H1 (cell line): ENCODE measurements at regions not wholly inside any gene's neighbourhood (a gene's known extent, or its start where the extent isn't known, plus 50 kb on each side); places are given as distances from the start of the nearest gene placed in this dataset.

ENCODE experiments used
- CTCF ChIA-PET: fragments of 300-600 bp; sonication (Branson Sonifier 250); formaldehyde crosslinking; loops from one replicate; lab custom pipeline; 2021; ENCODE audit not compliant: partially characterized antibody; lab: Charles Lee
- POLR2A ChIA-PET: fragments of 300-600 bp; sonication (Branson Sonifier 250); formaldehyde crosslinking; loops from one replicate; lab custom pipeline; 2021; ENCODE audit warnings: inconsistent platforms; ENCODE audit not compliant: partially characterized antibody; lab: Charles Lee
- DNase-seq, 2 experiments: peaks; one replicate each; pipeline versions ENCODE4 v3.0.0 to v3.0.0-alpha.2; 2010 to 2022; ENCODE audit warnings: low spot score in 2 of 2, low read depth in 1 of 2, mixed read lengths in 1 of 2
- FAIRE-seq: peaks from 2 replicates; lab custom pipeline; 2011; peaks lifted over from hg19 to GRCh38; lab: Jason Lieb, UNC
- H2AFZ ChIP-seq: 2 replicates; pipeline ENCODE4 v1.8.1; 2012; ENCODE audit warnings: low read length, inconsistent platforms
- H2AK5ac ChIP-seq: 2 replicates; pipeline ENCODE4 v1.6.1; 2013; ENCODE audit warnings: low read depth, low read length
- H2BK120ac ChIP-seq: replicated peaks from 2 replicates; pipeline ENCODE3; 2013; ENCODE audit warnings: low read depth, low read length, inconsistent platforms
- H2BK12ac ChIP-seq: 2 replicates; pipeline ENCODE4 v1.6.1; 2013; ENCODE audit warnings: low read depth, low read length
- H2BK15ac ChIP-seq: 2 replicates; pipeline ENCODE4 v1.6.1; 2013; ENCODE audit warnings: low read length
- H2BK20ac ChIP-seq: 2 replicates; pipeline ENCODE4 v1.6.1; 2013; ENCODE audit warnings: low read length
- H2BK5ac ChIP-seq: 2 replicates; pipeline ENCODE4 v1.6.1; 2013; ENCODE audit warnings: low read depth, low read length
- H3K14ac ChIP-seq: 2 replicates; pipeline ENCODE4 v1.6.1; 2013; ENCODE audit warnings: inconsistent platforms; ENCODE audit not compliant: insufficient read length
- H3K18ac ChIP-seq: 2 replicates; pipeline ENCODE4 v1.6.1; 2013; ENCODE audit warnings: low read length; ENCODE audit errors: extremely low read depth
- H3K23ac ChIP-seq: 2 replicates; pipeline ENCODE4 v1.6.1; 2013; ENCODE audit warnings: inconsistent platforms; ENCODE audit not compliant: insufficient read length
- H3K23me2 ChIP-seq: 2 replicates; pipeline ENCODE4 v1.6.1; 2013; ENCODE audit warnings: low read depth, low read length
- H3K27ac ChIP-seq: 2 replicates; pipeline ENCODE4 v1.6.1; 2011; ENCODE audit warnings: low read depth, low read length, inconsistent platforms
- H3K27me3 ChIP-seq, 4 experiments: replicated peaks in 1 of 4; 1 replicate in 1 of 4; 2 replicates in 3 of 4; pipeline versions ENCODE4 v1.6.1 to v1.8.1; 2011 to 2013; ENCODE audit warnings: low read length in 3 of 4, mild to moderate bottlenecking in 3 of 4, inconsistent platforms in 2 of 4, mixed read lengths in 2 of 4, moderate library complexity in 1 of 4; ENCODE audit not compliant: control insufficient read depth in 3 of 4, insufficient read depth in 3 of 4; ENCODE audit errors: extremely low read depth in 1 of 4
- H3K36me3 ChIP-seq, 4 experiments: 2 replicates each; pipeline versions ENCODE4 v1.6.1 to v1.8.1; 2011 to 2013; ENCODE audit warnings: mild to moderate bottlenecking in 4 of 4, low read length in 3 of 4, moderate library complexity in 2 of 4, control low read depth in 1 of 4, inconsistent platforms in 1 of 4; ENCODE audit not compliant: insufficient read depth in 4 of 4, control insufficient read depth in 2 of 4
- H3K4ac ChIP-seq: replicated peaks from 2 replicates; pipeline ENCODE3; 2013; ENCODE audit warnings: low read length, low read depth, mixed read lengths, inconsistent platforms; ENCODE audit not compliant: insufficient read length
- H3K4me1 ChIP-seq, 4 experiments: replicated peaks in 1 of 4; 1 replicate in 1 of 4; 2 replicates in 3 of 4; pipeline versions ENCODE4 v1.6.1 to v1.8.1; 2011 to 2013; ENCODE audit warnings: low read length in 3 of 4, inconsistent platforms in 2 of 4, mixed read lengths in 1 of 4; ENCODE audit not compliant: insufficient read depth in 4 of 4, control insufficient read depth in 3 of 4
- H3K4me2 ChIP-seq, 2 experiments: 2 replicates each; pipeline versions ENCODE4 v1.6.1 to v1.8.1; 2011 to 2013; ENCODE audit warnings: low read depth in 2 of 2, low read length in 2 of 2, control low read depth in 1 of 2, inconsistent platforms in 1 of 2, mild to moderate bottlenecking in 1 of 2; ENCODE audit not compliant: insufficient read depth in 1 of 2
- H3K4me3 ChIP-seq, 4 experiments: fragments of 200-600, 300-600 bp in 1 of 4; sonication (generic), shearing (Covaris generic), sonication (Bioruptor Twin) in 1 of 4; 2 replicates each; pipeline versions ENCODE4 v1.5.1 to v1.8.1; 2011 to 2016; ENCODE audit warnings: low read length in 4 of 4, low read depth in 3 of 4, control low read depth in 2 of 4, inconsistent platforms in 2 of 4, mild to moderate bottlenecking in 2 of 4, mixed read lengths in 1 of 4, moderate library complexity in 1 of 4; ENCODE audit not compliant: insufficient read depth in 2 of 4; ENCODE audit errors: extremely low read depth in 1 of 4
- H3K56ac ChIP-seq: replicated peaks from 2 replicates; pipeline ENCODE3; 2013; ENCODE audit warnings: low read depth, mild to moderate bottlenecking, mixed read lengths, low read length, inconsistent platforms; ENCODE audit not compliant: insufficient read length
- H3K79me1 ChIP-seq: 2 replicates; pipeline ENCODE4 v1.6.1; 2013; ENCODE audit warnings: low read depth, low read length, control low read depth
- H3K79me2 ChIP-seq, 2 experiments: 2 replicates each; pipeline versions ENCODE4 v1.6.1 to v1.8.1; 2012 to 2013; ENCODE audit warnings: low read length in 2 of 2, mild to moderate bottlenecking in 2 of 2, inconsistent platforms in 1 of 2; ENCODE audit not compliant: insufficient read depth in 2 of 2, control insufficient read depth in 1 of 2
- H3K9ac ChIP-seq, 4 experiments: replicated peaks in 1 of 4; 1 replicate in 1 of 4; 2 replicates in 3 of 4; pipeline versions ENCODE4 v1.6.1 to v1.8.1; 2011 to 2013; ENCODE audit warnings: low read depth in 3 of 4, low read length in 3 of 4, control low read depth in 2 of 4, mild to moderate bottlenecking in 2 of 4, moderate library complexity in 2 of 4, inconsistent platforms in 1 of 4; ENCODE audit errors: extremely low read depth in 1 of 4
- H3K9me3 ChIP-seq, 2 experiments: 2 replicates each; pipeline versions ENCODE4 v1.6.1 to v1.8.1; 2012 to 2013; ENCODE audit warnings: mild to moderate bottlenecking in 2 of 2, moderate library complexity in 2 of 2, control low read depth in 1 of 2, inconsistent platforms in 1 of 2, low read depth in 1 of 2, low read length in 1 of 2, mixed read lengths in 1 of 2; ENCODE audit not compliant: insufficient read depth in 2 of 2
- H4K20me1 ChIP-seq, 2 experiments: replicated peaks in 1 of 2; 2 replicates each; pipeline versions ENCODE3 to v1.8.1; 2011 to 2013; ENCODE audit warnings: inconsistent platforms in 2 of 2, low read length in 2 of 2, mild to moderate bottlenecking in 1 of 2; ENCODE audit not compliant: insufficient read depth in 2 of 2, control insufficient read depth in 1 of 2
- H4K5ac ChIP-seq: 2 replicates; pipeline ENCODE4 v1.6.1; 2013; ENCODE audit warnings: low read length, low read depth, mixed read lengths, inconsistent platforms; ENCODE audit not compliant: insufficient read length
- H4K8ac ChIP-seq: 2 replicates; pipeline ENCODE4 v1.8.0; 2013; ENCODE audit warnings: mild to moderate bottlenecking, moderate library complexity, low read length, inconsistent platforms; ENCODE audit not compliant: insufficient read depth; ENCODE audit errors: extremely low read depth
- H4K91ac ChIP-seq: replicated peaks from 2 replicates; pipeline ENCODE3; 2013; ENCODE audit warnings: low read length, mixed read lengths, inconsistent platforms; ENCODE audit not compliant: insufficient read length
- PHF8 ChIP-seq: fragments of 200-600 bp; sonication (generic); conservative IDR thresholded peaks from 2 replicates; pipeline ENCODE4 v1.7.1; 2012; ENCODE audit warnings: low read depth, mild to moderate bottlenecking, inconsistent platforms, low read length, moderate library complexity
- RAD21 ChIP-seq, 2 experiments: IDR thresholded peaks in 1 of 2; conservative IDR thresholded peaks in 1 of 2; 2 replicates each; pipeline ENCODE4 v1.6.1; 2011; ENCODE audit warnings: low read depth in 2 of 2, low read length in 2 of 2, improper control_type of control experiment in 1 of 2, inconsistent platforms in 1 of 2, mild to moderate bottlenecking in 1 of 2, moderate library complexity in 1 of 2
- RXRA ChIP-seq: IDR thresholded peaks from 2 replicates; pipeline ENCODE4 v1.6.1; 2011; ENCODE audit warnings: low read depth, mild to moderate bottlenecking, low read length, moderate library complexity; ENCODE audit not compliant: insufficient read depth
- SIX5 ChIP-seq: IDR thresholded peaks from 2 replicates; pipeline ENCODE4 v1.6.1; 2011; ENCODE audit warnings: mild to moderate bottlenecking, low read depth, low read length
- TBP ChIP-seq: IDR thresholded peaks from 2 replicates; pipeline ENCODE4 v1.6.1; 2011; ENCODE audit warnings: low read depth, low read length, improper control_type of control experiment
- TCF12 ChIP-seq: IDR thresholded peaks from 2 replicates; pipeline ENCODE4 v1.6.1; 2011; ENCODE audit warnings: low read depth, mild to moderate bottlenecking, low read length
- TEAD4 ChIP-seq: IDR thresholded peaks from 2 replicates; pipeline ENCODE4 v1.6.1; 2012; ENCODE audit warnings: low read depth, low read length, inconsistent platforms, mixed read lengths
- TF ChIP-seq, protein P1 (sequence below), 3 experiments: IDR thresholded peaks; 1 replicate in 2 of 3; 2 replicates in 1 of 3; pipeline versions ENCODE4 v1.5.1 to v1.6.1; 2011; ENCODE audit warnings: low read length in 3 of 3, mild to moderate bottlenecking in 3 of 3, inconsistent platforms in 2 of 3, low read depth in 1 of 3, moderate library complexity in 1 of 3; ENCODE audit not compliant: insufficient read depth in 1 of 3; ENCODE audit errors: control extremely low read depth in 1 of 3
- TF ChIP-seq, protein P2 (sequence below): IDR thresholded peaks from 2 replicates; pipeline ENCODE4 v1.6.1; 2011; ENCODE audit warnings: low read length, improper control_type of control experiment

DNA sequence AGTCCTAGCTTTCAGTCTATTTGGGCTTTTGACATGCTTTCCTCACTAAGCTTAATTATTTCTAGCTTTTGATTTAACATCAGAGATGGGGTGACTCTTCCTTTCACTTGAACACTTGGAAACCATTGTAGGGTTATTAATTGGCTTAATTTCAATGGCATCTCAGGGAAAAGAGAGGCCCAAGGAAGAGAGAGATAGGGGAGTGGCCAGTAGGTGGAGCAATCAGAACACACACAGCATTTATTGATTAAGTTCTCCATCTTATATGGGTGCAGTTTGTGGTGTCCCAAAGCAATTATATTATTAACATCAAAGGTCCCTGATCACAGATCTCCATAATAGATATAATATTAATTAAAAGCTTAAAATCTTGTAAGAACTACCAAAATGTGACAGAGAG, 1466.1 kb upstream of the SEL1L start:
- H3K4me2 ChIP-seq = no peak overlapping the region
- H4K20me1 ChIP-seq = no peaks in the 10 kb centered on the region
- H3K23me2 ChIP-seq = no peaks in the 10 kb centered on the region
- no peak overlapping the region for H3K4me3 ChIP-seq
- H3K4me1 ChIP-seq = no peaks in the 10 kb centered on the region
- H3K9ac ChIP-seq = no peak overlapping the region
- no peak overlapping the region for H3K27ac ChIP-seq
- no peak overlapping the region for H3K14ac ChIP-seq
- no peaks in the 10 kb centered on the region for H3K79me2 ChIP-seq
- H4K91ac ChIP-seq = no peak overlapping the region
- FAIRE-seq (no peak), DNase-seq (peak in 1 of 2 experiments; percentile 2)
- H3K27me3 ChIP-seq = no peaks in the 10 kb centered on the region
- H3K9me3 ChIP-seq = no peaks in the 10 kb centered on the region
- H3K23ac ChIP-seq = no peak overlapping the region
- H2BK20ac ChIP-seq = no peak overlapping the region
- CTCF ChIA-PET = interaction anchor here (0.7 to 2.2 kb wide), 10 partner anchors 8 to 324 kb away, joined by 3 to 9 read pairs (median 3); no protein-coding TSS in a partner anchor
- H3K79me1 ChIP-seq = no peaks in the 10 kb centered on the region
- H4K5ac ChIP-seq = no peak overlapping the region
- no peak overlapping the region for H3K4ac ChIP-seq
- H2BK5ac ChIP-seq = no peak overlapping the region
- POLR2A ChIA-PET = no interaction called here
- no peak overlapping the region for H3K18ac ChIP-seq
- no peak overlapping the region for H2AFZ ChIP-seq
- no peak overlapping the region for H2AK5ac ChIP-seq
- H2BK12ac ChIP-seq = no peak overlapping the region
- H2BK15ac ChIP-seq = no peak overlapping the region
- H2BK120ac ChIP-seq = no peak overlapping the region
- no peak for TF ChIP-seq RXRA
- no peak for TF ChIP-seq SIX5
- TF ChIP-seq TCF12 = no peak
- TF ChIP-seq, protein P1, sequence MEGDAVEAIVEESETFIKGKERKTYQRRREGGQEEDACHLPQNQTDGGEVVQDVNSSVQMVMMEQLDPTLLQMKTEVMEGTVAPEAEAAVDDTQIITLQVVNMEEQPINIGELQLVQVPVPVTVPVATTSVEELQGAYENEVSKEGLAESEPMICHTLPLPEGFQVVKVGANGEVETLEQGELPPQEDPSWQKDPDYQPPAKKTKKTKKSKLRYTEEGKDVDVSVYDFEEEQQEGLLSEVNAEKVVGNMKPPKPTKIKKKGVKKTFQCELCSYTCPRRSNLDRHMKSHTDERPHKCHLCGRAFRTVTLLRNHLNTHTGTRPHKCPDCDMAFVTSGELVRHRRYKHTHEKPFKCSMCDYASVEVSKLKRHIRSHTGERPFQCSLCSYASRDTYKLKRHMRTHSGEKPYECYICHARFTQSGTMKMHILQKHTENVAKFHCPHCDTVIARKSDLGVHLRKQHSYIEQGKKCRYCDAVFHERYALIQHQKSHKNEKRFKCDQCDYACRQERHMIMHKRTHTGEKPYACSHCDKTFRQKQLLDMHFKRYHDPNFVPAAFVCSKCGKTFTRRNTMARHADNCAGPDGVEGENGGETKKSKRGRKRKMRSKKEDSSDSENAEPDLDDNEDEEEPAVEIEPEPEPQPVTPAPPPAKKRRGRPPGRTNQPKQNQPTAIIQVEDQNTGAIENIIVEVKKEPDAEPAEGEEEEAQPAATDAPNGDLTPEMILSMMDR (IDR thresholded peaks at IDR 0.05; ENCODE audit: control extremely low read depth in 1 of 3, insufficient read depth in 1 of 3, low read depth in 1 of 3, low read length in 3 of 3) = peak in 2 of 3 experiments; percentile 42 to 56; a peak in 2 of 4 replicates
- no peak for TF ChIP-seq TEAD4
- TF ChIP-seq RAD21 (IDR thresholded peaks at IDR 0.05 in 1 of 2, conservative IDR thresholded peaks at IDR 0.05 in 1 of 2; ENCODE audit: low read depth in 2 of 2, low read length in 2 of 2) = peak; percentile 68 to 72
- no peak for TF ChIP-seq PHF8
- TF ChIP-seq TBP = no peak
- TF ChIP-seq, protein P2, sequence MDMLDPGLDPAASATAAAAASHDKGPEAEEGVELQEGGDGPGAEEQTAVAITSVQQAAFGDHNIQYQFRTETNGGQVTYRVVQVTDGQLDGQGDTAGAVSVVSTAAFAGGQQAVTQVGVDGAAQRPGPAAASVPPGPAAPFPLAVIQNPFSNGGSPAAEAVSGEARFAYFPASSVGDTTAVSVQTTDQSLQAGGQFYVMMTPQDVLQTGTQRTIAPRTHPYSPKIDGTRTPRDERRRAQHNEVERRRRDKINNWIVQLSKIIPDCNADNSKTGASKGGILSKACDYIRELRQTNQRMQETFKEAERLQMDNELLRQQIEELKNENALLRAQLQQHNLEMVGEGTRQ = no peak
- H3K36me3 ChIP-seq = no peaks in the 10 kb centered on the region
- no peak overlapping the region for H3K56ac ChIP-seq
- H4K8ac ChIP-seq = no peak overlapping the region
